K562 (cell line): ENCODE measurements at regions not wholly inside any gene's neighbourhood (a gene's known extent, or its start where the extent isn't known, plus 50 kb on each side); places are given as distances from the start of the nearest gene placed in this dataset.

Source experiments
- ATAC-seq: fragments of 200-7000 bp; cut with Tn5 transposase; 3 replicates; pipeline ENCODE4 v1.9.1; 2020; ENCODE audit warnings: moderate library complexity
- BruUV-seq: library from RNA; stranded (reverse); fragments of 400-500 nt; replicated peaks from 2 replicates; lab custom pipeline; 2021; lab: Mats Ljungman, UMichigan
- CTCF ChIA-PET: fragments of 300-600 bp; formaldehyde crosslinking; extraction: SDS; loops from one replicate; lab custom pipeline; 2021; ENCODE audit warnings: low intra/inter-chr PET ratio; lab: Yijun Ruan, JAX
- POLR2A ChIA-PET: fragments of 300-600, 350-650 bp; sonication (Branson Sonifier 250); formaldehyde crosslinking; extraction: SDS; loops from one replicate; lab custom pipeline; 2021; ENCODE audit warnings: antibody characterized with exemption, inconsistent platforms; lab: Yijun Ruan, JAX
- DNase-seq, 4 experiments: peaks; one replicate each; pipeline versions ENCODE4 v3.0.0 to v3.0.0-alpha.2; 2011 to 2018; ENCODE audit warnings: low spot score in 3 of 4, mixed read lengths in 3 of 4; ENCODE audit errors: extremely low read depth in 1 of 4
- FAIRE-seq: peaks from 2 replicates; lab custom pipeline; 2011; peaks lifted over from hg19 to GRCh38; lab: Jason Lieb, UNC
- H2AFZ ChIP-seq: 2 replicates; pipeline ENCODE4 v1.6.0; 2011; ENCODE audit warnings: low read depth, low read length, control low read depth, inconsistent platforms
- H3K27ac ChIP-seq: fragments of 200-600 bp; 3 replicates; pipeline ENCODE4 v1.8.0; 2011; ENCODE audit warnings: low read depth, mild to moderate bottlenecking, control low read depth, inconsistent platforms, low read length, moderate library complexity, mixed read lengths; ENCODE audit errors: extremely low read depth
- H3K27me3 ChIP-seq, 2 experiments: fragments of 300-600 bp in 1 of 2; 2 replicates in 1 of 2; 3 replicates in 1 of 2; pipeline versions ENCODE4 v1.6.0 to v1.8.0; 2011; ENCODE audit warnings: inconsistent platforms in 2 of 2, low read length in 2 of 2, mild to moderate bottlenecking in 1 of 2, mixed read lengths in 1 of 2, moderate library complexity in 1 of 2; ENCODE audit not compliant: control insufficient read depth in 2 of 2, insufficient read depth in 2 of 2
- H3K36me3 ChIP-seq: fragments of 300-600 bp; 3 replicates; pipeline ENCODE4 v1.8.0; 2011; ENCODE audit warnings: mild to moderate bottlenecking, low read length, inconsistent platforms; ENCODE audit not compliant: control insufficient read depth, insufficient read depth
- H3K4me1 ChIP-seq, 2 experiments: fragments of 200-600 bp in 1 of 2; replicated peaks in 1 of 2; 2 replicates in 1 of 2; 3 replicates in 1 of 2; pipeline versions ENCODE4 v1.5.1 to v1.8.0; 2011; ENCODE audit warnings: inconsistent platforms in 2 of 2, low read length in 2 of 2, mild to moderate bottlenecking in 1 of 2, mixed read lengths in 1 of 2, moderate library complexity in 1 of 2; ENCODE audit not compliant: control insufficient read depth in 2 of 2, insufficient read depth in 2 of 2
- H3K4me2 ChIP-seq: 2 replicates; pipeline ENCODE4 v1.6.1; 2011; ENCODE audit warnings: low read length, control low read depth, inconsistent platforms, mixed read lengths; ENCODE audit not compliant: insufficient read depth
- H3K4me3 ChIP-seq: fragments of 200-600 bp; sonication (generic), shearing (Covaris generic); 2 replicates; pipeline ENCODE4 v1.5.1; 2016; ENCODE audit warnings: control low read depth, inconsistent platforms
- H3K79me2 ChIP-seq: fragments of 200-600 bp; 3 replicates; pipeline ENCODE4 v1.8.0; 2011; ENCODE audit warnings: low read length, inconsistent platforms; ENCODE audit not compliant: control insufficient read depth, insufficient read depth
- H3K9ac ChIP-seq, 2 experiments: 2 replicates each; pipeline versions ENCODE4 v1.6.0 to v1.6.1; 2011; ENCODE audit warnings: low read depth in 2 of 2, low read length in 2 of 2, control low read depth in 1 of 2, inconsistent platforms in 1 of 2, mild to moderate bottlenecking in 1 of 2, mixed read lengths in 1 of 2; ENCODE audit not compliant: insufficient read depth in 1 of 2
- H3K9me1 ChIP-seq: one replicate; pipeline ENCODE4 v1.6.0; 2011; ENCODE audit warnings: inconsistent platforms, mild to moderate bottlenecking, low read length, moderate library complexity; ENCODE audit not compliant: control insufficient read depth, insufficient read depth
- H3K9me3 ChIP-seq: replicated peaks from 2 replicates; pipeline ENCODE4 v1.5.1; 2011; ENCODE audit warnings: low read depth, low read length, inconsistent platforms; ENCODE audit not compliant: control insufficient read depth, insufficient read depth
- H4K20me1 ChIP-seq: replicated peaks from 2 replicates; pipeline ENCODE4 v1.6.1; 2011; ENCODE audit warnings: low read length, inconsistent platforms, mixed read lengths; ENCODE audit not compliant: control insufficient read depth, insufficient read depth
- BRF1 ChIP-seq: IDR thresholded peaks from 3 replicates; pipeline ENCODE4 v1.6.1; 2011; ENCODE audit warnings: borderline replicate concordance, mild to moderate bottlenecking; ENCODE audit not compliant: insufficient read length; ENCODE audit errors: extremely low read depth
- DDX20 ChIP-seq: fragments of 450-650 bp; IDR thresholded peaks from 2 replicates; pipeline ENCODE4 v1.6.1; 2016; ENCODE audit warnings: missing genetic modification characterization, low read depth, mild to moderate bottlenecking, missing compliant biosample characterization, moderate library complexity
- FOXM1 ChIP-seq, 2 experiments: fragments of 450-650 bp in 1 of 2; sonication (generic) in 1 of 2; formaldehyde crosslinking in 1 of 2; IDR thresholded peaks; 2 replicates each; pipeline versions ENCODE4 v1.6.1 to v1.9.0; 2017 to 2022; ENCODE audit warnings: low read depth in 2 of 2, mild to moderate bottlenecking in 2 of 2, missing genetic modification reagents in 1 of 2, moderate library complexity in 1 of 2
- ILK ChIP-seq: fragments of 450-650 bp; IDR thresholded peaks from 2 replicates; pipeline ENCODE4 v1.6.1; 2016; ENCODE audit warnings: missing genetic modification characterization, low read depth, mild to moderate bottlenecking, missing compliant biosample characterization, moderate library complexity, borderline replicate concordance
- L3MBTL2 ChIP-seq: fragments of 450-650 bp; IDR thresholded peaks from 2 replicates; pipeline ENCODE4 v1.6.1; 2016; ENCODE audit warnings: mild to moderate bottlenecking, moderate library complexity
- PHF20 ChIP-seq: fragments of 450-650 bp; IDR thresholded peaks from 2 replicates; pipeline ENCODE4 v1.6.1; 2018; ENCODE audit not compliant: partially characterized antibody
- PURB ChIP-seq: sonication (generic); formaldehyde crosslinking; IDR thresholded peaks from 2 replicates; pipeline ENCODE4 v1.9.0; 2021; ENCODE audit warnings: low read depth, mild to moderate bottlenecking, missing genetic modification reagents
- RAD21 ChIP-seq, 2 experiments: fragments of 250-450 bp in 1 of 2; fragments of 450-650 bp in 1 of 2; sonication (Bioruptor Pico) in 1 of 2; formaldehyde crosslinking in 1 of 2; IDR thresholded peaks in 1 of 2; conservative IDR thresholded peaks in 1 of 2; 2 replicates each; pipeline versions ENCODE4 v1.4.0 to v1.8.0; 2020 to 2022; ENCODE audit warnings: mild to moderate bottlenecking in 2 of 2, moderate library complexity in 1 of 2
- ZBTB8A ChIP-seq: fragments of 450-650 bp; IDR thresholded peaks from 2 replicates; pipeline ENCODE4 v1.6.1; 2018; ENCODE audit warnings: mild to moderate bottlenecking, moderate library complexity; ENCODE audit not compliant: partially characterized antibody
- ZNF354B ChIP-seq: fragments of 250-450 bp; sonication (Bioruptor Pico); IDR thresholded peaks from 2 replicates; pipeline ENCODE4 v1.4.0; 2020
- ZNF77 ChIP-seq: fragments of 250-450 bp; sonication (Bioruptor Pico); IDR thresholded peaks from 2 replicates; pipeline ENCODE4 v1.5.0; 2020
- ZNF79 ChIP-seq: fragments of 250-450 bp; sonication (Bioruptor Pico); IDR thresholded peaks from 2 replicates; pipeline ENCODE4 v1.4.0; 2020; ENCODE audit warnings: low read depth, mild to moderate bottlenecking, moderate library complexity
- WGBS: fragments of 100-300 bp; shearing (Covaris generic); methylation state at CpG from one replicate; pipeline ENCODE4 v1.1.6; 2016; ENCODE audit warnings: low coverage, mixed read lengths; ENCODE audit not compliant: insufficient coverage; ENCODE audit errors: missing lambda C conversion rate; 5-methylcytosine and 5-hydroxymethylcytosine counted together
- in situ Hi-C: fragments of 300-500 bp; cut with MboI; formaldehyde crosslinking; loops from 4 replicates; pipeline ENCODE4 v1.15.0; 2018; ENCODE audit warnings: inconsistent platforms, mixed read lengths
- intact Hi-C: fragments of 100-400 bp; cut with micrococcal nuclease; formaldehyde crosslinking; loops from 2 replicates; pipeline ENCODE4 v1.14.2; 2022

DNA sequence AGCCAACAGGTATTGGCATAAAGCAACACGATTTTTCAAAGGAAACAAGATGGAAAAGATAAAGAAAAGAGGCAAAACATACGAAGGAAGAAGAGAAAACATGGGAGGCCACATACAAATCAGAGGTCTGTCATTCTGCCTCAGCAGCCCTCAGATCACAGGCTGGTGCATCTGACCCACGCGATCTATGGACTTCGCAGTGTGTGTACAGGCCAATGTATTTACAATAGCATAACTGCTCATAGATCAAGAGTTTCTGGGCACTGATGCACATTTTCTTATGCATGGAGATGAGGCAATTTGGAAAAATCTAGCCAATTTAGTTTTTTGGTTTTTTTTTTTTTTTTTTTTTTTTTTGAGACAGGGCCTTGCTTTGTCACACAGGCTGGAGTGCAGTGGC is 245.4 kb downstream of the DUSP6 start:
- H3K36me3 ChIP-seq = no peaks in the 10 kb centered on the region
- no peak overlapping the region for H3K4me2 ChIP-seq
- no peak overlapping the region for H3K27ac ChIP-seq
- ATAC-seq = no peak
- H2AFZ ChIP-seq = no peak overlapping the region
- no peaks in the 10 kb centered on the region; a peak in 1 of 5 replicates for H3K4me1 ChIP-seq
- TF ChIP-seq ILK (tag) = no peak
- TF ChIP-seq ZNF79 = no peak
- no peak for TF ChIP-seq BRF1
- no peak for TF ChIP-seq ZNF77 (CRISPR knock-in tag)
- TF ChIP-seq DDX20 (tag) = no peak
- no peak for TF ChIP-seq RAD21 (CRISPR knock-in tag; conservative IDR thresholded peaks at IDR 0.05 in 1 of 2, IDR thresholded peaks at IDR 0.05 in 1 of 2)
- TF ChIP-seq PHF20 = no peak
- no peaks in the 10 kb centered on the region for H3K79me2 ChIP-seq
- no peak overlapping the region for H3K4me3 ChIP-seq
- H3K27me3 ChIP-seq = no peaks in the 10 kb centered on the region
- BruUV-seq = no TSS peak
- 5% methylated on average over 5 of the region's 5 CpGs for WGBS
- ChIA-PET CTCF (no interaction called here), POLR2A (no interaction called here)
- H3K9ac ChIP-seq = no peak overlapping the region
- no peaks in the 10 kb centered on the region for H4K20me1 ChIP-seq
- no peaks in the 10 kb centered on the region for H3K9me1 ChIP-seq
- in situ Hi-C loops = no loop called here
- H3K9me3 ChIP-seq = no peaks in the 10 kb centered on the region
- intact Hi-C loops = no loop called here
- DNase-seq = no peak
- no peak for FAIRE-seq

DNA sequence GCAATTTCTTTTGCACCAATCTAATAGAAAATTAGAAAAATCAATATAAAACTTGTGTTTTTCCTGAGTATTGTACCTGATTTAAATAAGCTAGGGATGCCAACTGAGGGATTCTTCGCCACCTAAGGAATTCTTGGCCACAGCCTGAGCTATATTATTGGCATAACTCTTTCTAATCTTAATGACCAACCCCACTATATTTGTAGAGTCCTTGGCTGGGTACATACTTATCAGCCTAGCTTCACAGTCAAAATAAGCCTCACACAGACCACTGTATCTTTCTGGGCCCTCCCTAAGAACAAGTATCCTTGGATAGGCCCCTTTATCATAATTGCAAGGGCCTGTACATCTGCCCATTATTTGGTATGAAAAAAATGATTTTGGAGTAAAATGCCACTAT is 247.1 kb downstream of the DUSP6 start:
- no peak for TF ChIP-seq ZNF79
- TF ChIP-seq PURB = no peak
- no peak for TF ChIP-seq ZBTB8A
- no peak for TF ChIP-seq ZNF354B
- no peak for TF ChIP-seq FOXM1 (IDR thresholded peaks at IDR 0.05; ENCODE audit: low read depth)
- TF ChIP-seq FOXM1 (CRISPR knock-in tag; IDR thresholded peaks at IDR 0.05; ENCODE audit: low read depth) = no peak
- TF ChIP-seq L3MBTL2 = no peak
- Histone ChIP-seq H3K4me3 (no peak overlapping the region), H3K27ac (no peak overlapping the region), H3K4me2 (no peak overlapping the region), H3K27me3 (no peaks in the 10 kb centered on the region), H2AFZ (no peak overlapping the region), H3K79me2 (no peaks in the 10 kb centered on the region), H3K9ac (no peak overlapping the region), H4K20me1 (no peaks in the 10 kb centered on the region), H3K9me1 (no peaks in the 10 kb centered on the region), H3K36me3 (no peaks in the 10 kb centered on the region), H3K9me3 (no peaks in the 10 kb centered on the region), H3K4me1 (no peaks in the 10 kb centered on the region; a peak in 1 of 5 replicates)
- CTCF ChIA-PET = no interaction called here
- 10% methylated on average over 1 of the region's 1 CpG for WGBS
- BruUV-seq = no TSS peak
- intact Hi-C loops (no loop called here), in situ Hi-C loops (no loop called here)
- ATAC-seq = no peak
- no peak for DNase-seq
- no peak for FAIRE-seq
- POLR2A ChIA-PET = interaction anchor here (1.0 kb wide), 1 partner anchor 8 kb away, joined by 3 read pairs; no protein-coding TSS in a partner anchor
